PC-9 (cell line): ENCODE measurements at regions not wholly inside any gene's neighbourhood (a gene's known extent, or its start where the extent isn't known, plus 50 kb on each side); places are given as distances from the start of the nearest gene placed in this dataset.

Source experiments
- CTCF ChIP-seq: fragments of 200-600 bp; sonication (generic); conservative IDR thresholded peaks from 2 replicates; pipeline ENCODE4 v1.6.1; 2017; ENCODE audit warnings: mixed run types, antibody characterized with exemption, mild to moderate bottlenecking, moderate library complexity
- EZH2 ChIP-seq: fragments of 200-600 bp; sonication (generic); IDR thresholded peaks from 2 replicates; pipeline ENCODE4 v1.8.0; 2017; ENCODE audit warnings: antibody characterized with exemption, low read depth

GRCh38 chr12:43117226-43117930, 434.6 kb downstream of the ADAMTS20 start:
- TF ChIP-seq EZH2 = no peak
- no peak for TF ChIP-seq CTCF
